H1 (cell line): ENCODE measurements at regions not wholly inside any gene's neighbourhood (a gene's known extent, or its start where the extent isn't known, plus 50 kb on each side); places are given as distances from the start of the nearest gene placed in this dataset.

Experiments
- CTCF ChIA-PET: fragments of 300-600 bp; sonication (Branson Sonifier 250); formaldehyde crosslinking; loops from one replicate; lab custom pipeline; 2021; ENCODE audit not compliant: partially characterized antibody; lab: Charles Lee
- POLR2A ChIA-PET: fragments of 300-600 bp; sonication (Branson Sonifier 250); formaldehyde crosslinking; loops from one replicate; lab custom pipeline; 2021; ENCODE audit warnings: inconsistent platforms; ENCODE audit not compliant: partially characterized antibody; lab: Charles Lee
- DNase-seq, 2 experiments: peaks; one replicate each; pipeline versions ENCODE4 v3.0.0 to v3.0.0-alpha.2; 2010 to 2022; ENCODE audit warnings: low spot score in 2 of 2, low read depth in 1 of 2, mixed read lengths in 1 of 2
- FAIRE-seq: peaks from 2 replicates; lab custom pipeline; 2011; peaks lifted over from hg19 to GRCh38; lab: Jason Lieb, UNC
- H2AFZ ChIP-seq: 2 replicates; pipeline ENCODE4 v1.8.1; 2012; ENCODE audit warnings: low read length, inconsistent platforms
- H2AK5ac ChIP-seq: 2 replicates; pipeline ENCODE4 v1.6.1; 2013; ENCODE audit warnings: low read depth, low read length
- H2BK120ac ChIP-seq: replicated peaks from 2 replicates; pipeline ENCODE3; 2013; ENCODE audit warnings: low read depth, low read length, inconsistent platforms
- H2BK12ac ChIP-seq: 2 replicates; pipeline ENCODE4 v1.6.1; 2013; ENCODE audit warnings: low read depth, low read length
- H2BK15ac ChIP-seq: 2 replicates; pipeline ENCODE4 v1.6.1; 2013; ENCODE audit warnings: low read length
- H2BK20ac ChIP-seq: 2 replicates; pipeline ENCODE4 v1.6.1; 2013; ENCODE audit warnings: low read length
- H2BK5ac ChIP-seq: 2 replicates; pipeline ENCODE4 v1.6.1; 2013; ENCODE audit warnings: low read depth, low read length
- H3K14ac ChIP-seq: 2 replicates; pipeline ENCODE4 v1.6.1; 2013; ENCODE audit warnings: inconsistent platforms; ENCODE audit not compliant: insufficient read length
- H3K18ac ChIP-seq: 2 replicates; pipeline ENCODE4 v1.6.1; 2013; ENCODE audit warnings: low read length; ENCODE audit errors: extremely low read depth
- H3K23ac ChIP-seq: 2 replicates; pipeline ENCODE4 v1.6.1; 2013; ENCODE audit warnings: inconsistent platforms; ENCODE audit not compliant: insufficient read length
- H3K23me2 ChIP-seq: 2 replicates; pipeline ENCODE4 v1.6.1; 2013; ENCODE audit warnings: low read depth, low read length
- H3K27ac ChIP-seq: 2 replicates; pipeline ENCODE4 v1.6.1; 2011; ENCODE audit warnings: low read depth, low read length, inconsistent platforms
- H3K27me3 ChIP-seq, 4 experiments: replicated peaks in 1 of 4; 1 replicate in 1 of 4; 2 replicates in 3 of 4; pipeline versions ENCODE4 v1.6.1 to v1.8.1; 2011 to 2013; ENCODE audit warnings: low read length in 3 of 4, mild to moderate bottlenecking in 3 of 4, inconsistent platforms in 2 of 4, mixed read lengths in 2 of 4, moderate library complexity in 1 of 4; ENCODE audit not compliant: control insufficient read depth in 3 of 4, insufficient read depth in 3 of 4; ENCODE audit errors: extremely low read depth in 1 of 4
- H3K36me3 ChIP-seq, 4 experiments: 2 replicates each; pipeline versions ENCODE4 v1.6.1 to v1.8.1; 2011 to 2013; ENCODE audit warnings: mild to moderate bottlenecking in 4 of 4, low read length in 3 of 4, moderate library complexity in 2 of 4, control low read depth in 1 of 4, inconsistent platforms in 1 of 4; ENCODE audit not compliant: insufficient read depth in 4 of 4, control insufficient read depth in 2 of 4
- H3K4ac ChIP-seq: replicated peaks from 2 replicates; pipeline ENCODE3; 2013; ENCODE audit warnings: low read length, low read depth, mixed read lengths, inconsistent platforms; ENCODE audit not compliant: insufficient read length
- H3K4me1 ChIP-seq, 4 experiments: replicated peaks in 1 of 4; 1 replicate in 1 of 4; 2 replicates in 3 of 4; pipeline versions ENCODE4 v1.6.1 to v1.8.1; 2011 to 2013; ENCODE audit warnings: low read length in 3 of 4, inconsistent platforms in 2 of 4, mixed read lengths in 1 of 4; ENCODE audit not compliant: insufficient read depth in 4 of 4, control insufficient read depth in 3 of 4
- H3K4me2 ChIP-seq, 2 experiments: 2 replicates each; pipeline versions ENCODE4 v1.6.1 to v1.8.1; 2011 to 2013; ENCODE audit warnings: low read depth in 2 of 2, low read length in 2 of 2, control low read depth in 1 of 2, inconsistent platforms in 1 of 2, mild to moderate bottlenecking in 1 of 2; ENCODE audit not compliant: insufficient read depth in 1 of 2
- H3K4me3 ChIP-seq, 4 experiments: fragments of 200-600, 300-600 bp in 1 of 4; sonication (generic), shearing (Covaris generic), sonication (Bioruptor Twin) in 1 of 4; 2 replicates each; pipeline versions ENCODE4 v1.5.1 to v1.8.1; 2011 to 2016; ENCODE audit warnings: low read length in 4 of 4, low read depth in 3 of 4, control low read depth in 2 of 4, inconsistent platforms in 2 of 4, mild to moderate bottlenecking in 2 of 4, mixed read lengths in 1 of 4, moderate library complexity in 1 of 4; ENCODE audit not compliant: insufficient read depth in 2 of 4; ENCODE audit errors: extremely low read depth in 1 of 4
- H3K56ac ChIP-seq: replicated peaks from 2 replicates; pipeline ENCODE3; 2013; ENCODE audit warnings: low read depth, mild to moderate bottlenecking, mixed read lengths, low read length, inconsistent platforms; ENCODE audit not compliant: insufficient read length
- H3K79me1 ChIP-seq: 2 replicates; pipeline ENCODE4 v1.6.1; 2013; ENCODE audit warnings: low read depth, low read length, control low read depth
- H3K79me2 ChIP-seq, 2 experiments: 2 replicates each; pipeline versions ENCODE4 v1.6.1 to v1.8.1; 2012 to 2013; ENCODE audit warnings: low read length in 2 of 2, mild to moderate bottlenecking in 2 of 2, inconsistent platforms in 1 of 2; ENCODE audit not compliant: insufficient read depth in 2 of 2, control insufficient read depth in 1 of 2
- H3K9ac ChIP-seq, 4 experiments: replicated peaks in 1 of 4; 1 replicate in 1 of 4; 2 replicates in 3 of 4; pipeline versions ENCODE4 v1.6.1 to v1.8.1; 2011 to 2013; ENCODE audit warnings: low read depth in 3 of 4, low read length in 3 of 4, control low read depth in 2 of 4, mild to moderate bottlenecking in 2 of 4, moderate library complexity in 2 of 4, inconsistent platforms in 1 of 4; ENCODE audit errors: extremely low read depth in 1 of 4
- H3K9me3 ChIP-seq, 2 experiments: 2 replicates each; pipeline versions ENCODE4 v1.6.1 to v1.8.1; 2012 to 2013; ENCODE audit warnings: mild to moderate bottlenecking in 2 of 2, moderate library complexity in 2 of 2, control low read depth in 1 of 2, inconsistent platforms in 1 of 2, low read depth in 1 of 2, low read length in 1 of 2, mixed read lengths in 1 of 2; ENCODE audit not compliant: insufficient read depth in 2 of 2
- H4K20me1 ChIP-seq, 2 experiments: replicated peaks in 1 of 2; 2 replicates each; pipeline versions ENCODE3 to v1.8.1; 2011 to 2013; ENCODE audit warnings: inconsistent platforms in 2 of 2, low read length in 2 of 2, mild to moderate bottlenecking in 1 of 2; ENCODE audit not compliant: insufficient read depth in 2 of 2, control insufficient read depth in 1 of 2
- H4K5ac ChIP-seq: 2 replicates; pipeline ENCODE4 v1.6.1; 2013; ENCODE audit warnings: low read length, low read depth, mixed read lengths, inconsistent platforms; ENCODE audit not compliant: insufficient read length
- H4K8ac ChIP-seq: 2 replicates; pipeline ENCODE4 v1.8.0; 2013; ENCODE audit warnings: mild to moderate bottlenecking, moderate library complexity, low read length, inconsistent platforms; ENCODE audit not compliant: insufficient read depth; ENCODE audit errors: extremely low read depth
- H4K91ac ChIP-seq: replicated peaks from 2 replicates; pipeline ENCODE3; 2013; ENCODE audit warnings: low read length, mixed read lengths, inconsistent platforms; ENCODE audit not compliant: insufficient read length
- BACH1 ChIP-seq: IDR thresholded peaks from 2 replicates; pipeline ENCODE4 v1.6.1; 2012; ENCODE audit warnings: low read length, improper control_type of control experiment
- BRCA1 ChIP-seq: IDR thresholded peaks from 2 replicates; pipeline ENCODE4 v1.6.1; 2012; ENCODE audit warnings: low read depth, low read length, improper control_type of control experiment
- HDAC2 ChIP-seq, 2 experiments: fragments of 300-600 bp in 1 of 2; sonication (generic) in 1 of 2; IDR thresholded peaks; 2 replicates each; pipeline ENCODE4 v1.6.1; 2011 to 2012; ENCODE audit warnings: low read depth in 2 of 2, low read length in 2 of 2, mild to moderate bottlenecking in 2 of 2, moderate library complexity in 2 of 2, borderline replicate concordance in 1 of 2, inconsistent platforms in 1 of 2
- JUN ChIP-seq: IDR thresholded peaks from 2 replicates; pipeline ENCODE4 v1.6.1; 2011; ENCODE audit warnings: low read depth, mild to moderate bottlenecking, improper control_type of control experiment, low read length
- POU5F1 ChIP-seq: IDR thresholded peaks from 2 replicates; pipeline ENCODE4 v1.6.1; 2011; ENCODE audit warnings: low read depth, mild to moderate bottlenecking, low read length, moderate library complexity
- RNF2 ChIP-seq: fragments of 200-900, 300-1000 bp; sonication (generic); IDR thresholded peaks from 2 replicates; pipeline ENCODE4 v1.7.1; 2016; ENCODE audit warnings: borderline replicate concordance, low read depth, mild to moderate bottlenecking, antibody characterized with exemption, low read length; ENCODE audit not compliant: poor library complexity, severe bottlenecking; ENCODE audit errors: missing control alignments
- SAP30 ChIP-seq: fragments of 300-600 bp; sonication (generic); IDR thresholded peaks from 2 replicates; pipeline ENCODE4 v1.7.1; 2012; ENCODE audit warnings: low read length, moderate library complexity, mild to moderate bottlenecking, inconsistent platforms; ENCODE audit not compliant: insufficient read depth, insufficient replicate concordance
- TAF1 ChIP-seq: IDR thresholded peaks from 2 replicates; pipeline ENCODE4 v1.6.1; 2011; ENCODE audit warnings: mild to moderate bottlenecking, low read depth, low read length
- YY1 ChIP-seq: IDR thresholded peaks from 2 replicates; pipeline ENCODE4 v1.6.1; 2011; ENCODE audit warnings: low read depth, mild to moderate bottlenecking, low read length
- WGBS, 2 experiments: shearing (Covaris generic) in 1 of 2; methylation state at CpG; one replicate each; pipeline versions ENCODE4 v1.1.6 to v1.1.7; 2013 to 2015; ENCODE audit warnings: low lambda C conversion rate in 2 of 2, mixed read lengths in 2 of 2, inconsistent platforms in 1 of 2, low coverage in 1 of 2, missing lambda C conversion rate in 1 of 2; ENCODE audit not compliant: insufficient replicate concordance in 2 of 2, insufficient coverage in 1 of 2, insufficient read length in 1 of 2; ENCODE audit errors: extremely low coverage in 1 of 2, missing lambda C conversion rate in 1 of 2; 5-methylcytosine and 5-hydroxymethylcytosine counted together

DNA sequence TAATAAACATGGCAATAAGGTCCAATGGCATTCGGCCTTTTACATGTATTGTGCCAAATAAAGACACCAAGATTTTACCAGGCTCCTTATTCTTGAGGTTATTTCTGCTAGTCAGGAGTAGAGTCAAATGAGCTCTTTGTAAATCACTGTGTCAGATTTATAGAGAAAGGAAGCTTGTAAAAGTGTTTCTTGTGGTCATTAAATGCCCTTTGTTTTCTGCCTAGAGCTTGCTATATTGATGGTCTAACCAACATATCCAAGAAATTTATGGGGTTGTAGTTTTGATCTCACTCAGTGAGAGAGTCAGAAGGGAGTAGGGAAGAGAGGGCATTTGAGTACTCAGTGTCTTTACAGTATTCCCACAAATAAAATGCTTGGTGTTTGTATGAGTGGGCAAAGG is 86.2 kb upstream of the FRMPD4 start:
- Histone ChIP-seq H3K27ac (no peak overlapping the region), H3K4me2 (no peak overlapping the region), H4K5ac (no peak overlapping the region), H2AK5ac (no peak overlapping the region), H3K23ac (no peak overlapping the region), H2BK120ac (no peak overlapping the region), H3K9ac (no peak overlapping the region), H3K23me2 (no peaks in the 10 kb centered on the region), H3K36me3 (no peaks in the 10 kb centered on the region), H4K20me1 (no peaks in the 10 kb centered on the region), H4K8ac (no peak overlapping the region), H2BK12ac (no peak overlapping the region), H3K79me2 (no peaks in the 10 kb centered on the region), H3K27me3 (no peaks in the 10 kb centered on the region), H3K56ac (no peak overlapping the region), H2BK20ac (no peak overlapping the region), H2BK5ac (no peak overlapping the region), H3K4me3 (no peak overlapping the region), H3K4ac (no peak overlapping the region), H3K4me1 (no peaks in the 10 kb centered on the region), H4K91ac (no peak overlapping the region), H3K18ac (no peak overlapping the region), H3K79me1 (no peaks in the 10 kb centered on the region), H2BK15ac (no peak overlapping the region), H3K9me3 (no peaks in the 10 kb centered on the region), H2AFZ (no peak overlapping the region), H3K14ac (no peak overlapping the region)
- no peak for DNase-seq
- POLR2A ChIA-PET: no interaction called here
- no peak for TF ChIP-seq BACH1
- no peak for TF ChIP-seq YY1
- no peak for TF ChIP-seq RNF2
- no peak for TF ChIP-seq SAP30
- TF ChIP-seq HDAC2 (IDR thresholded peaks at IDR 0.05; ENCODE audit: borderline replicate concordance in 1 of 2, low read depth in 2 of 2, low read length in 2 of 2): no peak
- TF ChIP-seq BRCA1: no peak
- no peak for TF ChIP-seq TAF1
- TF ChIP-seq JUN: no peak
- no peak for TF ChIP-seq POU5F1
- 100% methylated on average over 1 of the region's 1 CpG; no CpG with 5 or more reads in 1 of the 2 experiments for WGBS, 2 experiments
- CTCF ChIA-PET: interaction anchor here (1.1 kb wide), 1 partner anchor 11 kb away, joined by 3 read pairs; no protein-coding TSS in a partner anchor
- no peak for FAIRE-seq
